Hepatocyte (in vitro differentiated cells): ENCODE measurements at regions not wholly inside any gene's neighbourhood (a gene's known extent, or its start where the extent isn't known, plus 50 kb on each side); places are given as distances from the start of the nearest gene placed in this dataset.
"Not testable (repeated sequence)": the region's sequence is repeated elsewhere in the genome, so short reads cannot be mapped to it uniquely, and the experiment has no call there.

Source experiments
- DNase-seq: peaks from one replicate; pipeline ENCODE4 v3.0.0-alpha.2; 2016; ENCODE audit warnings: low spot score
- H2AFZ ChIP-seq: fragments of 200-600 bp; sonication (generic); 2 replicates; pipeline ENCODE4 v1.6.0; 2016; ENCODE audit warnings: antibody characterized with exemption, mild to moderate bottlenecking
- H3K27ac ChIP-seq: fragments of 200-600 bp; sonication (generic); 2 replicates; pipeline ENCODE4 v1.5.1; 2016; ENCODE audit warnings: mild to moderate bottlenecking
- H3K27me3 ChIP-seq: fragments of 200-600 bp; sonication (generic); 2 replicates; pipeline ENCODE4 v1.6.1; 2016
- H3K36me3 ChIP-seq: fragments of 200-600 bp; sonication (generic); replicated peaks from 2 replicates; pipeline ENCODE4 v1.5.1; 2016; ENCODE audit warnings: low read depth; ENCODE audit not compliant: insufficient read depth
- H3K4me1 ChIP-seq: fragments of 200-600 bp; sonication (generic); 2 replicates; pipeline ENCODE4 v1.5.1; 2016; ENCODE audit warnings: mild to moderate bottlenecking, moderate library complexity; ENCODE audit not compliant: insufficient read depth
- H3K4me2 ChIP-seq: fragments of 200-600 bp; sonication (generic); 2 replicates; pipeline ENCODE4 v1.6.0; 2016
- H3K4me3 ChIP-seq: fragments of 200-600 bp; sonication (generic); 2 replicates; pipeline ENCODE4 v1.5.1; 2016; ENCODE audit warnings: mild to moderate bottlenecking
- H3K79me2 ChIP-seq: fragments of 200-600 bp; sonication (generic); 2 replicates; pipeline ENCODE4 v1.6.0; 2017; ENCODE audit warnings: mild to moderate bottlenecking
- H3K9me2 ChIP-seq: fragments of 200-600 bp; sonication (generic); replicated peaks from 2 replicates; pipeline ENCODE4 v1.6.0; 2017; ENCODE audit warnings: mild to moderate bottlenecking; ENCODE audit not compliant: insufficient read depth
- H3K9me3 ChIP-seq: fragments of 200-600 bp; sonication (generic); 2 replicates; pipeline ENCODE4 v1.5.1; 2016; ENCODE audit warnings: low read depth, mild to moderate bottlenecking
- H4K20me1 ChIP-seq: fragments of 200-600 bp; sonication (generic); 2 replicates; pipeline ENCODE4 v1.6.0; 2016; ENCODE audit warnings: mild to moderate bottlenecking; ENCODE audit not compliant: insufficient read depth, poor library complexity, severe bottlenecking
- EZH2 ChIP-seq: fragments of 200-600 bp; sonication (generic); IDR thresholded peaks from 2 replicates; pipeline ENCODE4 v1.6.1; 2016; ENCODE audit warnings: antibody characterized with exemption, mild to moderate bottlenecking, borderline replicate concordance
- EZH2phosphoT487 ChIP-seq: fragments of 200-600 bp; sonication (generic); IDR thresholded peaks from one replicate; pipeline ENCODE4 v1.6.1; 2018; ENCODE audit warnings: antibody characterized with exemption, mild to moderate bottlenecking, low read depth, moderate library complexity; ENCODE audit not compliant: unreplicated experiment, severe bottlenecking
- WGBS: methylation state at CpG from one replicate; pipeline ENCODE4 v1.1.6; 2016; ENCODE audit warnings: low lambda C conversion rate; ENCODE audit errors: missing lambda C conversion rate; 5-methylcytosine and 5-hydroxymethylcytosine counted together
- TF ChIP-seq, protein P1 (sequence below): fragments of 200-600 bp; sonication (generic); IDR thresholded peaks from 2 replicates; pipeline ENCODE4 v1.5.1; 2016; ENCODE audit warnings: antibody characterized with exemption, mild to moderate bottlenecking; ENCODE audit not compliant: poor library complexity

DNA sequence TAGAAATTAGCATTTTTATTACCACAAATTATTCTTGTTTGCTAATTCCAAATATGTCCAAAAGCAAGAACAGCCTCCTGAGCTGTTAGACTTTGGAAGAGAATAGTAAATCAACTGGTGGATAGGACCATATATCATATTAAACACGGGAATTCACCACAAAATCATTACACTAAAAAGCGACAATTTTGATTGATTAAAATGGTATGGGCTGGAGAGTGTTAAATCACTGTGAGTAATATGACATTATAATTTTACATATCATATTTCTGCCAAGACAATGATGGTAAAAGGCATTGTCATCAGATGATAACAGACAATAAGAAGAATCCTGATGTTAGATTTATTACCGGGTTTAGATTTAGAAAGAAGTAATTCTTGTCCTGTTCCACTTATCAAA lies 107.2 kb upstream of the ARRDC3 start:
- DNase-seq = no peak
- Histone ChIP-seq H3K4me1 (no peaks in the 10 kb centered on the region), H4K20me1 (no peaks in the 10 kb centered on the region), H3K4me2 (no peak overlapping the region), H3K36me3 (no peaks in the 10 kb centered on the region), H3K79me2 (no peaks in the 10 kb centered on the region), H3K27ac (no peak overlapping the region), H3K9me3 (no peaks in the 10 kb centered on the region), H3K9me2 (no peaks in the 10 kb centered on the region), H3K4me3 (no peak overlapping the region), H2AFZ (no peak overlapping the region), H3K27me3 (no peaks in the 10 kb centered on the region)
- TF ChIP-seq EZH2 (no peak), EZH2phosphoT487 (no peak)
- TF ChIP-seq, protein P1, sequence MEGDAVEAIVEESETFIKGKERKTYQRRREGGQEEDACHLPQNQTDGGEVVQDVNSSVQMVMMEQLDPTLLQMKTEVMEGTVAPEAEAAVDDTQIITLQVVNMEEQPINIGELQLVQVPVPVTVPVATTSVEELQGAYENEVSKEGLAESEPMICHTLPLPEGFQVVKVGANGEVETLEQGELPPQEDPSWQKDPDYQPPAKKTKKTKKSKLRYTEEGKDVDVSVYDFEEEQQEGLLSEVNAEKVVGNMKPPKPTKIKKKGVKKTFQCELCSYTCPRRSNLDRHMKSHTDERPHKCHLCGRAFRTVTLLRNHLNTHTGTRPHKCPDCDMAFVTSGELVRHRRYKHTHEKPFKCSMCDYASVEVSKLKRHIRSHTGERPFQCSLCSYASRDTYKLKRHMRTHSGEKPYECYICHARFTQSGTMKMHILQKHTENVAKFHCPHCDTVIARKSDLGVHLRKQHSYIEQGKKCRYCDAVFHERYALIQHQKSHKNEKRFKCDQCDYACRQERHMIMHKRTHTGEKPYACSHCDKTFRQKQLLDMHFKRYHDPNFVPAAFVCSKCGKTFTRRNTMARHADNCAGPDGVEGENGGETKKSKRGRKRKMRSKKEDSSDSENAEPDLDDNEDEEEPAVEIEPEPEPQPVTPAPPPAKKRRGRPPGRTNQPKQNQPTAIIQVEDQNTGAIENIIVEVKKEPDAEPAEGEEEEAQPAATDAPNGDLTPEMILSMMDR = no peak
- 88% methylated on average over 3 of the region's 3 CpGs for WGBS

GRCh38 chr5:91487420-91487819 lies 104.3 kb upstream of the ARRDC3 start:
- TF ChIP-seq EZH2 = no peak
- whole genome bisulfite sequencing = 55% methylated on average over 2 of the region's 2 CpGs
- Histone ChIP-seq H3K36me3 (no peaks in the 10 kb centered on the region), H3K9me3 (no peaks in the 10 kb centered on the region), H3K27ac (no peak overlapping the region), H3K27me3 (no peaks in the 10 kb centered on the region), H3K4me2 (no peak overlapping the region), H3K4me1 (no peaks in the 10 kb centered on the region), H4K20me1 (no peaks in the 10 kb centered on the region), H3K9me2 (no peaks in the 10 kb centered on the region), H2AFZ (no peak overlapping the region), H3K79me2 (no peaks in the 10 kb centered on the region), H3K4me3 (no peak overlapping the region)
- no peak for DNase-seq

GRCh38 chr5:91486638-91487037 lies 103.5 kb upstream of the ARRDC3 start:
- Histone ChIP-seq H2AFZ (no peak overlapping the region), H3K36me3 (no peaks in the 10 kb centered on the region), H3K27ac (no peak overlapping the region), H3K9me3 (no peaks in the 10 kb centered on the region), H4K20me1 (no peaks in the 10 kb centered on the region), H3K9me2 (no peaks in the 10 kb centered on the region), H3K4me2 (no peak overlapping the region), H3K27me3 (no peaks in the 10 kb centered on the region), H3K79me2 (no peaks in the 10 kb centered on the region), H3K4me1 (no peaks in the 10 kb centered on the region), H3K4me3 (no peak overlapping the region)
- WGBS = 72% methylated on average over 2 of the region's 2 CpGs
- DNase-seq = no peak
- TF ChIP-seq, protein P1 = no peak
- TF ChIP-seq EZH2phosphoT487 (no peak), EZH2 (no peak)

DNA sequence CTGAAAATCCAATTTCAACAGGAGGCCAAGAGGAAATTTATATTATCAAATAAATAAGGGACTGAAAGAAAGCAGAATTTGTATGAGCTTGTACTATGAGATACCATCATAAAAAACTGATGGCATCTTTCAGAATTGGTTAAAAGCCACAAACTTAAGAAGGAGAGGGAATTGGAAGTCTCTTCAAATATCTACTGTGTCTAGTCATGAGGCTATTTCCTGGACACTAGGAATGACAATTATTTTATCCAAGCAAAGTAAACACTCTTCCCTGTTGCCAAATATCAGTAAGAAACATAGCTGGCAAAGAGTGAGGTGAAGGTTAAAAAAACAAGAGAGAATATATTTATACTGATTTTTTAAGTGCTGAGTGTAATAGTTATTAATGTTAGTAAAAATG lies 101.5 kb upstream of the ARRDC3 start:
- DNase-seq = no peak
- Histone ChIP-seq H2AFZ (no peak overlapping the region), H3K9me2 (no peaks in the 10 kb centered on the region), H3K9me3 (no peaks in the 10 kb centered on the region), H3K4me2 (no peak overlapping the region), H3K27ac (no peak overlapping the region), H3K27me3 (no peaks in the 10 kb centered on the region), H3K36me3 (no peaks in the 10 kb centered on the region), H3K79me2 (no peaks in the 10 kb centered on the region), H4K20me1 (no peaks in the 10 kb centered on the region), H3K4me1 (no peaks in the 10 kb centered on the region), H3K4me3 (no peak overlapping the region)
- TF ChIP-seq EZH2phosphoT487 (no peak), EZH2 (no peak)
- TF ChIP-seq, protein P1 = no peak

DNA sequence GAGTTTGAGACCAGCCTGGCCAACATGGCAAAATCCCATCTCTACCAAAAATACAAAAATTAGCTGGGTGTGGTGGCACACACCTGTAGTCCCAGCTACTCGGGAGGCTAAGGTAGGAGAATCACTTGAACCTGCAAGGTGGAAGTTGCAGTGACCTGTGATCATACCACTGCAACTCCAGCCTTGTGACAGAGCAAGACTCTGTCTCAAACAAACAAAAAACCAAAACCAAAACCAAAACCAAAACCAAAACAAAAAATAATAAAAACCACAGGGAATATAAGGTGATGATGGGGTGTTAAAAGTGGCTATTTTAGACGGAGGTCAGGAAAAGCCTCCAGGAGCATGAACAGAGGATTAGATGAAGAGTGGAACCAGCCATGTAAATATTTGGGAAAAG lies 96.3 kb upstream of the ARRDC3 start:
- not testable (repeated sequence) for H3K4me1 ChIP-seq, H3K4me3 ChIP-seq, H3K79me2 ChIP-seq, H3K27me3 ChIP-seq, H3K27ac ChIP-seq, H4K20me1 ChIP-seq, H3K9me2 ChIP-seq, H3K4me2 ChIP-seq, DNase-seq, H3K9me3 ChIP-seq, H2AFZ ChIP-seq, H3K36me3 ChIP-seq
- WGBS = 63% methylated on average over 2 of the region's 2 CpGs
